Retinal pigment epithelial cell (primary cell): ENCODE measurements at regions not wholly inside any gene's neighbourhood (a gene's known extent, or its start where the extent isn't known, plus 50 kb on each side); places are given as distances from the start of the nearest gene placed in this dataset.

Experiments used
- DNase-seq: peaks from one replicate; pipeline ENCODE4 v3.0.0-alpha.2; 2010; ENCODE audit warnings: low read depth
- H3K4me3 ChIP-seq: 2 replicates; pipeline ENCODE4 v1.5.1; 2011; ENCODE audit warnings: mild to moderate bottlenecking, low read length, control low read depth, moderate library complexity
- CTCF ChIP-seq: conservative IDR thresholded peaks from 2 replicates; pipeline ENCODE4 v1.5.1; 2011; ENCODE audit warnings: low read depth, low read length, control low read depth, inconsistent platforms

- H3K4me3 ChIP-seq = no peak overlapping the region
- TF ChIP-seq CTCF = no peak
- DNase-seq = no peak
These were observed 1289.4 kb downstream of the AACS start for GRCh38 chr12:126354633-126355032.

DNA sequence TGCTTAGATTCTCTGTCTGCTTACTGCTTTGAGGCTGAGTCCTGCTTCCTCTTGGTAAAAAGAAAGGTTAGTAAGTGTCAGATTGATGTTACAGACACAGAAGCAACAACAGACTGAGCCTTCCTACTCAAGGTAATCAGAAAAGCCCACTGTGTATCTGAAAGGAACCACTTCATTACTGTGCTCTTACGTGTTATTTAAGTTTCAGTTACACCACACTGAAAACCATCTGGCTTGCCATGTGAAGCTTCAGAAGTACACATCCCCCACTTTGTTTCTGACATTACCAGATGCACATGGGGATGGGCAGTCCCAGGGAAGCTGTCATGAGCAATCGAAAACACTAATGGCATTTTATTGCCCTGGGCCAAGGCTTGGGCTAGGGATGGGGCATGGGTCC is 1290.1 kb downstream of the AACS start:
- H3K4me3 ChIP-seq = no peak overlapping the region
- no peak for DNase-seq
- TF ChIP-seq CTCF = no peak

DNA sequence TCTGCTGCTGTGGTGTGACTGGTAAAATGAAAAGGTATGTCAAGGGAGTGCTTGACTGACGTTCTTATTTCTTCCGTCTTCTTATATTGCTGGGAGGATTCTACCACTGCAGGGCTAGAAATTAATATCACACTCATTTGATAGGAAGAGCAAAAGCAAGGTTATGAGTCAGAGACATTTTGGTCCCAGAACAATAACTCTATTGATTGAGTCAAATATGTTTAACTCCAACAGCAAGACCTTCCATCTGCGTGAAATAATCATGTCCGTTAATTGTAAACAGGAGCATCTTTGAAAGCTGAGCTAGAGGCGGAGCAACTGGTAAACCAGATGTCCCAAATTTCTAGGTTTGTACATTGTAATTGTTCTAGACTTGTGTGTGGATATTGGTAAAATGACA is 1293.6 kb downstream of the AACS start:
- TF ChIP-seq CTCF = no peak
- no peak overlapping the region for H3K4me3 ChIP-seq
- DNase-seq = no peak

DNA sequence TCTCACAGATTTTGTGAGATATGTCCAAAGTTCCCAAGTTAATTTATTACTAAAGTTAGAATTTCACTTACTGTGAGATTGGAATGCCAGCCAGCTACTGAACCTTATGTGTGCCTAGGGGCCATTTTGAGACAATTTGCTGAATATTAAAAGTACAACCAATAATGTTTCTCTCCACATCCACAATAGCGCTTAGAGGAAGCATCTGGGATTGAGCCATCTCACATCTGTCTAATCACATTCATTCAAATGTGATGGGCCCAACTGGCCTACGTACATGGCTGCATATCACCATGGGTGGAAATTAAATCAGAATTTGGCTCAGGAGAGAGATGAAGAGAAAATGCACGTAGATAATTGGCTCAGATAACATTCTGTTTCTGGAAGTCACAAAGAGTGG is 1294.0 kb downstream of the AACS start:
- no peak for TF ChIP-seq CTCF
- H3K4me3 ChIP-seq = no peak overlapping the region
- DNase-seq = no peak

- TF ChIP-seq CTCF = no peak
- no peak overlapping the region for H3K4me3 ChIP-seq
These were observed 1296.6 kb downstream of the AACS start for GRCh38 chr12:126361804-126362203.

DNA sequence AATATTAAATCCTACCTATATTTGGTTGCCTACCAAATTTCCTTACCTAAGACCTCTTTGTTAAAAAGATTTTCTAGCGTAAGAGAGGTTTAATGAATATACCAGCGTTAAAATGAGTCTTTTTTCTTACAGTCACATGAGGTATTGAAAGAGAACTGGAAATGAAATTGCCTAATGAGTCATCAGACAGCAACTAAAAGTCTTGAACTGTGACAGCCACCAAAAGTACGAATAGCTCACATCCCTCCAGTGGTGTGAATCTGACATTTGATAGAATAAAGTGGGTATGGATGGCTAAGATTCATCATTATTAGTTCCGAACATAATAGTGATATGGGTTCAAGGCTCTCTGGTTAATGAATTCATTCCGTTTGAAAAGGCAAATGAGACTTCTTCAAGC is 1297.3 kb downstream of the AACS start:
- DNase-seq = no peak
- no peak overlapping the region for H3K4me3 ChIP-seq
- TF ChIP-seq CTCF = no peak

More at GRCh38 chr12:126361804-126362203, 1296.6 kb downstream of the AACS start:
- no peak for DNase-seq

- no peak for DNase-seq
- peak; percentile 15 for TF ChIP-seq CTCF
- H3K4me3 ChIP-seq = no peak overlapping the region
These were observed 1297.7 kb downstream of the AACS start for GRCh38 chr12:126362964-126363363.
